DMS 273 treated with DMSO at 0.1 percent for 48 hours (cell line): ENCODE measurements at regions not wholly inside any gene's neighbourhood (a gene's known extent, or its start where the extent isn't known, plus 50 kb on each side); places are given as distances from the start of the nearest gene placed in this dataset.

Experiments
- DNase-seq: peaks from one replicate; lab custom pipeline; 2025; lab: John Stamatoyannopoulos, UW

GRCh38 chr13:22060187-22060586 lies 389.3 kb downstream of the FGF9 start:
- DNase-seq, result no peak

GRCh38 chr13:22061371-22061805 lies 390.5 kb downstream of the FGF9 start:
- no peak for DNase-seq

DNA sequence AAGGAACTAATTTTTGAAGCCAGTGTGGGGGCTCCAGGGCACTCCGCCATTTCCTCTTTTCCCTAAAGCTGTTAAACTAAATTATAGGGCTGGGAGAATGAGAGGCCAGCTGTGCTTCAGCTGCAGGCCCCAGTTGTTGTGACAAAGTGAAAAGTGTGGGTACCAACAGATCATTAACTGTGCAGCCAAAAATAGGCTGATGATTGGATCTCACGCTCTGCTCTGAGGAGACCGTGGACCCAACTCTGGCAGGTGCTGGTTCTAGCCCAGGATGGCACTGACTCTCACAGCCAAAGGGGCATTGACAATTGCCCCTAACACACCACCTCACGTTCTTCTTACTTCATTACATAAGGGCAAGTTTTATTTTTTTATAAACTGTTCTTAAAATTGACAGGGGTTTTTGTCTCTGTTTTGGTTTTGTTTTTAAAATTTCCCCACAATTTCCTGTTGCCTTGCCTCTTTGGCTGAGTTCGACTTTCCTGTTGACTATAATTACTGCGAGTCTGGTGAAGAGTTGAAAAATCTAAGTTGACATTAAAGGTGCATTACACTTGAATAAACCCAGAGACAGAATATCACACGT lies 391.0 kb downstream of the FGF9 start:
- no peak for DNase-seq

- no peak for DNase-seq
Measured at GRCh38 chr13:22062478-22063205, 391.8 kb downstream of the FGF9 start.

GRCh38 chr13:22063416-22064124 lies 392.7 kb downstream of the FGF9 start:
- DNase-seq, result no peak

- no peak for DNase-seq
Measured at GRCh38 chr13:22064854-22065620, 394.2 kb downstream of the FGF9 start.

DNA sequence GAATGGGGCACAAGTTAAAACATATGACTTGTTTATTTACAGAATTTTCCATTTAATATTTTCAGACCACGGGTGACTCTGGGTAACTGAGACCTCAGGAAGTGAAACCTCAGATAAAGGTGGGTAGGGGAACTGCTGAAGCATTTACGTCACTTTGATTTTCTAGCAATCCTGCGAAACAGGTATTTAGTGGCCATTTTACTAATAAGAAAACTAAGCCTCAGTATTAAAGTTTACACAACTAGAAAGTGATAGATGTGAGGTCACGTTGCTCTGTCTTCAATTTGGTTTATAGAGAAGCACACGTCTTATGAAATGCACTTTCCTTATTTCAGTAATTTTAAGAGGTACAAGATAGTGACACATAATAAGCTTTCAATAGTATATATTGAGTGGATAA lies 402.8 kb downstream of the FGF9 start:
- DNase-seq, result no peak

- DNase-seq, result no peak
Measured at GRCh38 chr13:22074403-22074802, 403.5 kb downstream of the FGF9 start.

GRCh38 chr13:22076658-22077057 lies 405.8 kb downstream of the FGF9 start:
- DNase-seq, result no peak

DNA sequence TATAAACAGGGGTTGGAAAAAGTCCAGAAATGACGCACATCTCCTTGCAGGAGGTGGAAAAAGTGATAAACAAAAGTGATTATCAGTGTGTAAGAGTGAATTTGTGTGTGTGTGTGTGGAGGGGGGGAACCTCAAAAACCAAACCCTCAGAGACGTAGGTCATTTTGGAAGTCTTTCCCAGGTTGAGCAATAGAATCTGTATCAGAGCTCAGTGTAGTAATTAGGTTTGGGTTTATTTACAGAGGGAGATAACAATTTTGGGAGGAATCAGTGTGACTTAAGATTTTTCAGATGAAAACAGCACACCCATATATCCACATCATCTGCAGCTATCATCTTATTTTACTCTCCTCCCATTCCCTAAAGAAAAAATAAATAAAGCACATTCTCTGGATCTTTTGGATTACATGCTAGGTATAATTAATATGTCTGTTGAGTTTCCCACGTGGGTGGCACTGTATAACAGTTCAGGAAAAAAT lies 406.4 kb downstream of the FGF9 start:
- no peak for DNase-seq

GRCh38 chr13:22077764-22078163 lies 406.9 kb downstream of the FGF9 start:
- DNase-seq, result no peak

DNA sequence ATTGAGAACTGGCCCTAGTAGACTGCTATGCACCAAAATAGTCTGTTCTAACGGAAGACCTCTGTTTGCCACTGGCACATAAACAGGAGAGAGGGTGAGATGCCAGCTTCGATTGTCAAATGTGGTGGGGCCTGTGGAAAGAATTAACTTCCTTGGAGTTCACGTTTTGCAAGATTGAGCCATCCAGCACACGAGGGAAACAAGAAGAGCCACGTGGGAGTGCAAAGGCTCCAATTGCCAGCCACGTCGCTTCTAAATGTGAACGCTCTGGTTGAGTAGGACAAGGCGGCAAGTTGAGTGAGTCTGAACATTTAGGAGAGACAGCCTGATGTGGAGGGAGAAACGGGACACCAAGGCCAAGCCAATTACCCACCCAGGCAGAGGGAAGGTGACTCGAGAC lies 409.1 kb downstream of the FGF9 start:
- DNase-seq, result no peak

GRCh38 chr13:22080832-22081231 lies 410.0 kb downstream of the FGF9 start:
- no peak for DNase-seq

- no peak for DNase-seq
Measured at GRCh38 chr13:22081430-22081829, 410.6 kb downstream of the FGF9 start.

GRCh38 chr13:22082030-22082429 lies 411.2 kb downstream of the FGF9 start:
- no peak for DNase-seq

- no peak for DNase-seq
Measured at GRCh38 chr13:22082437-22083100, 411.7 kb downstream of the FGF9 start.

GRCh38 chr13:22085001-22085400 lies 414.1 kb downstream of the FGF9 start:
- DNase-seq, result no peak

DNA sequence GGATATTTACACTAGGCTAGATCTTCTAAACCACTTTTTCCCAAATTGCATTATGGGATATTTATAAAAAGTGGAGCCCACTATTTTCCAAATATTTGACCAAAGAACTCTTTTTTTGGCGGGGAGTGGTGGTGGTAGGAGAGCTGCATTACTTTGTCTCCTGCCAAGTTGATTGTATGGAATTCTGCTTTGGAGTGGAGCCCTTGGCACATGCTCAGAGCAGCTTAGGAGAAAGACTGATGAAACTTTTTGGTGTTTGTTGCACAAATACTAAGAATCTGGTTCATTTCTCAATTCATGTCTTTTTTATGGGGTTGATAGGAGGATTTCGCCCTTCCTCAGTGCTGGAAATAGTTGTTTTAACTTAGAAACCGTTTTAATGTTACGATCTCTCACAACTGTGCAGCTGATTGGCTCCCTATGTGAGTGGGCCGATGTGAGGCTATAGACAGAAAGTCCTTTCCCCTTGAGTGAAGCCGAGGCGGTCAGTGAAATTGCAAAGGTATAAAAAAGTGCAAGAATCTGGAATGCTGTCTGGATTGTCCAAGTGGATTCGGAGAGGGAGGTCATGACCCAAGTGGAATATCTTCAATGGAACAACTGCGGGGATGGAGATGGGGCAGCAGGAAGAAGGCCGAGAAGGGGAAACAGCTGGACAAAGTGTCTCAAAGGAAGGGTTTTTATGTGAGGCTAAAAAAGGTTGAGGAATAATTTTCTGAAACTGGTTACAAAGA lies 415.9 kb downstream of the FGF9 start:
- DNase-seq, result no peak

GRCh38 chr13:22090106-22090505 lies 419.2 kb downstream of the FGF9 start:
- DNase-seq, result no peak

DNA sequence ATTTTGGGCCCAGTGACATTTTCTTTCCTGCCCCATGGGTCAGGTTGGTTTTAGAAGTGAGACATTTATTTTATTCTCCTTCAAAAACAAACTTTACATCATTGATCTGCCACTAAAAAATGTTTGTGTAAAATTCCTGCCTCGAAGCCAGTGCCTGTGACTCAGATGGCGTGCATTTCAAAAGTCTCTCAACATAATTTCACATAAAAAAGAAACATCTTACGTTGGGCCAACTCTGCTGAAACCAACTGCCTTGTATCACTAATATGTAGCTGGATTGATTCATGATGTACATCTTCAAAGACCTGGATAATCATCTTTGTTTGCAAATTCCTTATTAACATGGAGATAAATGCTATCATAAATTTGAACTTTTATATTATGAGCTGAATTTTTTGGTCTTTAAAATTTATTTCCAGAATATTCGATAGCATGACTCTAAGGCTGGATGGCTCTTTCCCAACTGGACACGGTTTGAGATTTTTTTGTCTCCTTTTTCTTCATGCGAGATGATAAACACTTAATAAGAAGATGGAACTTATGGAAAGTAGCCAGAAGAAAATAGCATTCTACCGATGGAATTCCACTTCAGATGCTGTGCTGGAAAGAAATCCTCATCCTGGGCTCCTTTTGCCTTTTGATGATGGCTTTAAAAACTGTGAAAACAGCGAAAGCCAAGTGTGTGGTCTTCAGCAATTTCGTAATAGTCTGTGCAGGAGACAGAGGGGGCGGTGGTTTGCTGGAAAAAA lies 420.5 kb downstream of the FGF9 start:
- DNase-seq, result no peak

GRCh38 chr13:22091971-22092300 lies 421.1 kb downstream of the FGF9 start:
- DNase-seq, result no peak
